Renal pelvis (tissue), 1 donor: ENCODE measurements at regions not wholly inside any gene's neighbourhood (a gene's known extent, or its start where the extent isn't known, plus 50 kb on each side); places are given as distances from the start of the nearest gene placed in this dataset.
"Not testable (repeated sequence)": the region's sequence is repeated elsewhere in the genome, so short reads cannot be mapped to it uniquely, and the experiment has no call there.

Experiments used
- DNase-seq: peaks from one replicate; pipeline ENCODE4 v3.0.0-alpha.2; 2013

DNA sequence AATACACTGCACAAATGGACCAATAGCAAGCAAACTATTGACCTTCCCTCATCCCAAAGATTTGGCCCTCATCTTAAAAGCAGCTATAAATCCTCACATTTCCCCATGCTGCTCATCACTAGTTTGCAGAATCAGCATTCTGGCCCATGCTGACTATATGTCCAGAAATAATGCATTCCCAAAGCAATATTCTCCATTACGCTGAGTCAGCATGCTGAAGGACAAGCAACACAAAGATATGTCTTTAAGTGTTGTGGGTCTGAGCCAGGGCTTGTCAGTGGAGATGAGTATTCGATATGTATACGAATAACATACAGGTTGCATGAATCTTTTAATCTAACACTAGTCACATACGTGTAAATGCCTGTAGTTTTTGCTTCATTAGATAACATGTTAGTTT lies 1045.0 kb upstream of the DDX18 start:
- no peak for DNase-seq

- no peak for DNase-seq
Measured at GRCh38 chr2:116776556-116776955, 1037.9 kb upstream of the DDX18 start.

DNA sequence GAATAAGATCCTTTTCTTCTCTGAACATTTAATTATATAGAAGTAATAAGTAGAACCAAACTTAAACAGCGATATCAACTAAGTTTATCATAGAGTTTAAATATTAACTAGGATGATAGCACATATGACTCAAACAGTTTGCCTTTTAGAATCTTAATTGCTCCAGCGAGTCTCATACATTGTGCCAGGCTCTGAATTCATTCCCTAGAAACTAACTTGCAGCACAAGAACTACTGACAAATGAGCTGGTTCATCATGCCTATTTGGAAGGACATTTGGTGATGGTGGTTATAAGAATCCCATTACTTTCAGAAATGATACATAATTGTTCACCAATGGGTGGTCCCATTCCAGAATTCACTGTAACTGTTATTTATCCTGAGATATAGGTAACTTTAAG lies 1026.6 kb upstream of the DDX18 start:
- DNase-seq, result no peak

DNA sequence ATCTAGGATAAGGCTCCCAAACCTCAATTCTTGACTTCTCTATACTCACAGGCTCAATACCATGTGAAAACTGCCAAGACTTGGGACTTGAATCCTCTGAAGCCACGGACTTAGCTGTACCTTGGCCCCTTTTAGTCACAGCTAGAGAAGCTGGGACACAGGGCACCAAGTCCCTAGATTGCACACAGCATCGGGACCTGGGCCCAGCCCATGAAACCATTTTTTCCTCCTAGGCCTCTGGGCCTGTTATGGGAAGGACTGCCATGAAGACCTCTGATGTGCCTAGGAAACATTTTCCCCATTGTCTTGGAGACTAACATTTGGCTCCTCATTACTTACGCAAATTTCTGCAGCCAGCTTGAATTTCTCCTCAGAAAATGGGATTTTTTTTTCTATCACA lies 1011.8 kb upstream of the DDX18 start:
- no peak for DNase-seq

- DNase-seq, result no peak
Measured at GRCh38 chr2:116804901-116805300, 1009.6 kb upstream of the DDX18 start.

GRCh38 chr2:116806505-116806904 lies 1008.0 kb upstream of the DDX18 start:
- not testable (repeated sequence) for DNase-seq

DNA sequence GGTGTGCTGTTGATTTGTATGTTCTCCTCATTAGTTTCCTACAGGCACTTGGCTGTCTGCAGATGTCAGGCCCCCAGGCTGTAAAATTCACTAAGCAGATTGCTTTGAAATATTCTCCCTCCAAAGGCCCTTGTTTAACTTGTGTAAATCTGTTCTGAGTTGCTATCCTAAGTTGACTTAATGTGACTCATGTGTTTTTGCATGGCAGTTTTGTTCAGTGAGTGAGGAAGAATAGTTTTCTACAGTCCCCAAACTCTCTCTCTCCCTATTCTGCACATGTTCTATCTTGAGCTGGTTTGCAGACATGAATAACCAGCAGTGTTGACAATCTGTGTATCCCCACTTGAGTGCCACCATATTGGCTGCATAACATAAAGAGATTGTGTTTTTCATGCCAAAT lies 1005.4 kb upstream of the DDX18 start:
- DNase-seq, result no peak

- no peak for DNase-seq
Measured at GRCh38 chr2:116810071-116810470, 1004.4 kb upstream of the DDX18 start.

- no peak for DNase-seq
Measured at GRCh38 chr2:116810645-116811044, 1003.8 kb upstream of the DDX18 start.

GRCh38 chr2:116819355-116819754 lies 995.1 kb upstream of the DDX18 start:
- DNase-seq, result no peak

DNA sequence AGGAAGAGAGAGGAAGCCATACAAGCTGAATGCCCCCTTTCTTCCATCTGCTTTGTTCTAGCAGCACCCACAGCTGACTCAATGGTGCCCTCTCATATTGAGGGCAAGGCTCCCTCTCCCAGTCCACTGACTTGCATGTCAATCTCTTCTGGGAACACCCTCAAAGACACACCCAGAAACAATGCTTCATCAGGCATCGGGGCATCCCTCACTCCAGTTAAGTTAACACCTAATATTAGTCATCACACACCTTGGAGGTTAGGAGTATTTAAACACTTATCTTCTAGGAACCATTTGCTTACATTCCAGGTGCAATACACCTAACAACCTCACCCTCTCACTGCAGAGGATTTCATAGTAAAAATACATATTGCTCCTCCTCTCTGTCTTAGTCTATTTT lies 993.5 kb upstream of the DDX18 start:
- no peak for DNase-seq

GRCh38 chr2:116829543-116829942 lies 984.9 kb upstream of the DDX18 start:
- DNase-seq, result not testable (repeated sequence)

DNA sequence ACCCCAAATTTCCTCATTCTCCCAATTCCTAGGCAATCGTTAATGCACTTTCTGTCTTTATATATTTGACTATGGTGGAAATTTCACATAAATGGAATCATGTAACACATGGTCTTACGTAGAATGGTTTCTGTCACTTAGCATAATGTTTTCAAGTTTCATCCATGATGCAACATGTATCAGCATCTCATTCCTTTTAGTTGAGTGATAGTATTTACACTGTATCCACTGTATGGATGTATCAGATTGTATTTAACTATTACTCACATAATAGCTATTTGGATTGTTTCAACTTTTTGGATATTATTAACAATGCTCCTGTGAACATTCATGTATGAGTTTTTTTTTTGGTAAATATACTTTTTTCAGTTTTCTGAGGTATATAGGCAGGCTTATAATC lies 982.3 kb upstream of the DDX18 start:
- DNase-seq, result no peak

DNA sequence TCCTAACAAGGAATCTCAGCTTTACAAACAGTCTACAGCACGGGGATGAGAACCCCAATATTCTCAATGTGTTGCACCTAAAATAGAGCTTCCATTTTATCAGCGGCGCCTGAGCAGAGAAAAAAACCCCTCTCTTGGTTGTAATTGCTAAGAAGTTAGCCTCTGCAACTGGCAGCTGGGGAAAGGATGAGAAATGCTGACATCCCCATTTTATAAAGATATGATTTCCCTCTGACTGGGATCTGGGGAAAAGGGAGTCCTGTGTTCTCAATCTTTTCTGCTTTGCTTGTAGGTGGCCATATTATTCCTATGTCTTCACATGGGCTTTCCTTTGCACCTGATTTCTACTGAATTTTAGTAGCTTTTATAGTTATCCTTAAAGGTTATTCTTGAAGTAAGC lies 981.4 kb upstream of the DDX18 start:
- DNase-seq, result no peak

- DNase-seq, result no peak
Measured at GRCh38 chr2:116842164-116842563, 972.3 kb upstream of the DDX18 start.

- DNase-seq, result peak; percentile 27
Measured at GRCh38 chr2:116859708-116860107, 954.8 kb upstream of the DDX18 start.

DNA sequence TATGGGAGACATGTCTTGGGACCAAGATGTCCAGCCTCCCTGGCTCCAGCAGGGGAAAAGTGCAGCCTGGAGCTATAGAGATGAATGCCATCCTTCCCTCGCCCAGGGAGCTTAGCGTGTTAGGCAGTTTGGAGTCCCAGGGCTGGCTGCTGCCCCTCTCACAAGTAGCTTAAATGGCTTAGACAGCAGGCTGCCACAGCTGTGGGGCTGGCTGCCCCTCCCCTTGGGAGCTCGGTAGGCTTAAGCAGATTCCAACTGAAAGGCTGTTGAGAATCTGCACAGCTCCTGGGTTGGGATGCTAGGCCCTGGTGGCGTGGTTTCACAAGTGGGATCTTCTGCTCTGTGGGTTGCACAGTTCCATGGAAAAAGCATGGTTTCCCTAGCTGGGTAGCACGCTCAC lies 940.5 kb upstream of the DDX18 start:
- DNase-seq, result no peak

DNA sequence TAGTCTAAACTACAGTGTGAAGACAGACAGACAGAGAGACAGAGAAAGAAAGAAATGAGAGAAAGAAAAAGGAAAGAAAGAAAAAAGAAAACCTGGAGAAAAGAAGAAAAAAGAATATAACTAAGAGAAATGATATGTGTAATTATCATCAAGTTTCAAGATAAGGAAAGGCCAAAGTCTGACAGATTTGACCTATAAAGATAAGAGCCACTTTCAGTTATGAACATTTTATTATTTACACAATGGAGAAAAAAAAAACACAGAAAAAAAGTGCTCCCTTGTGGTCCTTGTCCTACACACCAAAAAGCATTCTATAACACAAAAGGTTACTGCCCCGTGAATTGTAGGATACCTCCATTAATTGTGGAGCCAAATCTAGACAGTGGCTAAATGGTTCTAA lies 937.2 kb upstream of the DDX18 start:
- DNase-seq, result no peak

- no peak for DNase-seq
Measured at GRCh38 chr2:116877944-116878343, 936.5 kb upstream of the DDX18 start.

DNA sequence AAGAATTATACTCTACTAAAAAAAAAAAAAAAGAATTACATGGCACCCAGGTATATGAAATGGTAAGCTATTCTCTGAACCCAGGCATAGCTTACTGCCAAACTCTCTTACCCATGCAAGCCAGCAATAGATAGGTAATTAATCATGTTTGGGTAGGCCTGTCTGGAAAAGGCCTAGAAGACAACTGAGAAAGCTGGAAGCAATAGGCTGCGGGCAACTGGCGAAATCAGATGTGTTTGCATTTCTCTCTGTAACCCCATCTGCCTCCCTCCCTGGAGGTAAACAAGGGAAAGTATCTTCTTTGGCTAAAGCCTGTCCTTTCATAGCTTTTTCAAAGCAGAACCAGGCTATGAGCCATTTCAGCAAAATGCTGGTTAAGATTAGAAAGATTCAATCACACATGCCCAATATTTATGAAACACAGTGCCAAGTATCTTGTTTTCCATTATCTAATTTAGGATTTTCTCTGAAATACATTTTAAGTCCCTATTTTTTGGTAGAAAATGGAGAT lies 934.8 kb upstream of the DDX18 start:
- no peak for DNase-seq

DNA sequence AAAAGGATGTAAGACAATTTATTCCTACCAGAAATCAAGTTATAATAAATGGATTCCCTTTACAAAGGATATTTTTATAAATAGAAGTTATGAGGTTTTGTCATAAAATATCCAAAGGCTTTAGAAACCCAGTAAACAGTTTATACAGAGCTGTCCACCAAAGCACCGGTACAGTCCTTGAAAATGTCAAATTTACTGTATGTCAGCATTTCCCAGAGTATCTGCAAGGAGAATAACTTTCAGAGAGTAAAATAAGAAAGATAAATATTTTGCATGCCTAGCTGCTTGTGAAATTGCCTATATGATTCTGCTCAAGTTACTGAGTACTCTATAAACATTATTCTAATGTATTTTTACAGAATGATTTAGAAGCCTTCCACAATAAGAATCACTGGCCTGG lies 923.3 kb upstream of the DDX18 start:
- no peak for DNase-seq

DNA sequence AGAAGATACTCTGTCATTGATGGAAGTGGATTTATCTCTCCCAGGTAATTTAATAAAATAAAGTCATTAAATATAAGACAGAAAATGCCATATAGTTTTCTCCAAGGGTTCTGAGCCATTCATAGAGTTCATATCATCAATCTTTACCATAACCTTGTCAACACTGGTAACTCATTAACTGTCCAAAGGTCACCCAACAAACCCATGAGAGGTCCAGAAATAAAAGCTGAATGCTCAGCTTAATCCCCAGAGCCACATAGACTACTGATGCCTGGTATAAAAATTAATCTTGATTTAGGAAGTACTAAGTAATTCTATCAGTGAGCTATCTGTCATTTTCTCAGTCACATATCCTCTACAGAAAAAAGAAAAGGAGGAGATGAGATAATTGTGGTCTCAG lies 903.0 kb upstream of the DDX18 start:
- no peak for DNase-seq

DNA sequence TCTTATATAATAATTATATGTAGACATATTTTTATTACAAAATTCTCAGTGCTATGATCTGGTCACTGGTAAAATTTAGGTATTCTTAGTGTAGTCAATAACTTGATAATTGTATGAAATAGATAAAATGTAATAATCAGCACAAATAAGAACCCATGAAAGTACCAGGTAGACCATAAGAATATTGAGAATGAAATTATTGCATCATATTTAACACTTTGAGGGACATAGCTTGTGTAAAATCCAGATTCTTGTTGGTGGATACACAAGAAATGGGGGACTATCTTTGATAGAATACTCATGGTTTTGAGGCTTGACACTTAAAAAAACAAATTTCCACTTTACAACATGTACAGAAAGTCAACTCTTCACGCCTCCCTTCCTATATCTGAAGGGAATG lies 898.8 kb upstream of the DDX18 start:
- no peak for DNase-seq

DNA sequence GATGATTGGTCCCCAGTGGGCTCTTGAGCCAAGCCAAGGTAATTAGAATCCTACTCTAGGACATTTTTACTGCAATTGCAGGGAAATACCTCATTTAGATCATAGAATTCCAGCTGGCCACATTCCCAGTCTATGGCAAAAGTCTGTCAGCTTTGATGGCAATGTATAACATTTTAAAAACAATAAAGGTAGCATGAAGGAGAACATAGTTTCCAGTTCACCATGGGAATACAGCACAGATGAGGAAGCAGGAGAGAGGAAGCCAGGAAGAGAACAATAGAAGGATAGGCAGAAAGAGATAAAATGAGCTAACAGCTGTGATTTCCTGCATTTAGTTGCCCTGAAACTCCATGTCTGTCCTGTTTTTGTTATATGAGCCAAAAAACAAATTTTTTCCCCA lies 897.3 kb upstream of the DDX18 start:
- no peak for DNase-seq

- DNase-seq, result no peak
Measured at GRCh38 chr2:116918574-116918973, 895.9 kb upstream of the DDX18 start.
